ENCODE measurements at regions not wholly inside any gene's neighbourhood (a gene's known extent, or its start where the extent isn't known, plus 50 kb on each side); places are given as distances from the start of the nearest gene placed in this dataset.
"Not testable (repeated sequence)": the region's sequence is repeated elsewhere in the genome, so short reads cannot be mapped to it uniquely, and the experiment has no call there.

DNA sequence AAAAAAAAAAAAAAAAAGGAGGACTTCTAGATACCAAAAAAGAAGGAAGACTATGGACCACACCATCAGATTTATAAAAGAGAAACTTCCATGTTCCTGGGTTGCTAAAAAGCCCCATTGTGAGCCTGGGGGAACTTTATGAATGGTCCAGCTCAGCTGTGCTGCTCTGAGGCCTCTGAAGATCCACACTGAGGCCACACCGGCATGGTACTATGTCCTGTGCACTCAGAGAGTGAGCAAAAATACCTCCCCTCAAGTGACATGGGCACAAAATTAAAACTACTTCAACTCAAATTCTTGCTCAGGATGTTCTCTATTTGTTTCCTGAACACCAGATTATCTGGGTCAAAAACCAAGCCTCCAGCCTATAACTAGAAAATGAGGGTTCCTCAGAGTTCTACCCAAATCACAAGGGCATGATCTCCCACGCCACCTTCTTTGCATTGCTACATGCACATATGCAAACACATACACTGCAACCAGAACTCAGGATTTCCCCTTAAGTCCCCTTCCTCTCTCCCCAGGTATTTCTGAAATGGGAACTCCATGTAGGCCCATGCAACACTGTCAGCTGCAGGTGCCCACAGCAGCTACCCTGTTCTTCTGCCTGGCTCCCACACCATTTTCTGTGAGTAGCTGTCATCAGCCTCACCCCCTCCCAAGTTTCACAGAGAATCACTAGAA, 94.4 kb downstream of the SH3GLB1 start:
- no peak for DNase-seq (ENCODE audit: low read depth, low spot score)
- no TSS peak for BruUV-seq (replicated peaks)
- Histone ChIP-seq H3K9me3 (ENCODE audit: control insufficient read depth, insufficient read depth, low read depth, low read length) (no peaks in the 10 kb centered on the region), H3K4me3 (ENCODE audit: low read depth in 2 of 2, low read length in 2 of 2) (no peak overlapping the region), H3K27me3 (ENCODE audit: control insufficient read depth, insufficient read depth, low read length) (no peaks in the 10 kb centered on the region), H3K4me1 (ENCODE audit: control insufficient read depth, insufficient read depth, low read length) (no peaks in the 10 kb centered on the region), H3K36me3 (ENCODE audit: control insufficient read depth, insufficient read depth, low read length) (no peaks in the 10 kb centered on the region), H3K27ac (ENCODE audit: low read length) (no peak overlapping the region)
- ATAC-seq: peak; percentile 53; the same call in 1 of the 2 replicates
- CTCF ChIA-PET: no interaction called here
- TF ChIP-seq TCF7L2 (IDR thresholded peaks at IDR 0.05; ENCODE audit: low read depth, low read length) (no peak), POLR2AphosphoS5 (IDR thresholded peaks at IDR 0.05; ENCODE audit: low read depth, low read length) (no peak), SIN3A (IDR thresholded peaks at IDR 0.05; ENCODE audit: borderline replicate concordance, insufficient read depth, low read depth, low read length) (no peak)
- TF ChIP-seq, protein P1, sequence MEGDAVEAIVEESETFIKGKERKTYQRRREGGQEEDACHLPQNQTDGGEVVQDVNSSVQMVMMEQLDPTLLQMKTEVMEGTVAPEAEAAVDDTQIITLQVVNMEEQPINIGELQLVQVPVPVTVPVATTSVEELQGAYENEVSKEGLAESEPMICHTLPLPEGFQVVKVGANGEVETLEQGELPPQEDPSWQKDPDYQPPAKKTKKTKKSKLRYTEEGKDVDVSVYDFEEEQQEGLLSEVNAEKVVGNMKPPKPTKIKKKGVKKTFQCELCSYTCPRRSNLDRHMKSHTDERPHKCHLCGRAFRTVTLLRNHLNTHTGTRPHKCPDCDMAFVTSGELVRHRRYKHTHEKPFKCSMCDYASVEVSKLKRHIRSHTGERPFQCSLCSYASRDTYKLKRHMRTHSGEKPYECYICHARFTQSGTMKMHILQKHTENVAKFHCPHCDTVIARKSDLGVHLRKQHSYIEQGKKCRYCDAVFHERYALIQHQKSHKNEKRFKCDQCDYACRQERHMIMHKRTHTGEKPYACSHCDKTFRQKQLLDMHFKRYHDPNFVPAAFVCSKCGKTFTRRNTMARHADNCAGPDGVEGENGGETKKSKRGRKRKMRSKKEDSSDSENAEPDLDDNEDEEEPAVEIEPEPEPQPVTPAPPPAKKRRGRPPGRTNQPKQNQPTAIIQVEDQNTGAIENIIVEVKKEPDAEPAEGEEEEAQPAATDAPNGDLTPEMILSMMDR (IDR thresholded peaks at IDR 0.05): no peak
- TF ChIP-seq, protein P2, sequence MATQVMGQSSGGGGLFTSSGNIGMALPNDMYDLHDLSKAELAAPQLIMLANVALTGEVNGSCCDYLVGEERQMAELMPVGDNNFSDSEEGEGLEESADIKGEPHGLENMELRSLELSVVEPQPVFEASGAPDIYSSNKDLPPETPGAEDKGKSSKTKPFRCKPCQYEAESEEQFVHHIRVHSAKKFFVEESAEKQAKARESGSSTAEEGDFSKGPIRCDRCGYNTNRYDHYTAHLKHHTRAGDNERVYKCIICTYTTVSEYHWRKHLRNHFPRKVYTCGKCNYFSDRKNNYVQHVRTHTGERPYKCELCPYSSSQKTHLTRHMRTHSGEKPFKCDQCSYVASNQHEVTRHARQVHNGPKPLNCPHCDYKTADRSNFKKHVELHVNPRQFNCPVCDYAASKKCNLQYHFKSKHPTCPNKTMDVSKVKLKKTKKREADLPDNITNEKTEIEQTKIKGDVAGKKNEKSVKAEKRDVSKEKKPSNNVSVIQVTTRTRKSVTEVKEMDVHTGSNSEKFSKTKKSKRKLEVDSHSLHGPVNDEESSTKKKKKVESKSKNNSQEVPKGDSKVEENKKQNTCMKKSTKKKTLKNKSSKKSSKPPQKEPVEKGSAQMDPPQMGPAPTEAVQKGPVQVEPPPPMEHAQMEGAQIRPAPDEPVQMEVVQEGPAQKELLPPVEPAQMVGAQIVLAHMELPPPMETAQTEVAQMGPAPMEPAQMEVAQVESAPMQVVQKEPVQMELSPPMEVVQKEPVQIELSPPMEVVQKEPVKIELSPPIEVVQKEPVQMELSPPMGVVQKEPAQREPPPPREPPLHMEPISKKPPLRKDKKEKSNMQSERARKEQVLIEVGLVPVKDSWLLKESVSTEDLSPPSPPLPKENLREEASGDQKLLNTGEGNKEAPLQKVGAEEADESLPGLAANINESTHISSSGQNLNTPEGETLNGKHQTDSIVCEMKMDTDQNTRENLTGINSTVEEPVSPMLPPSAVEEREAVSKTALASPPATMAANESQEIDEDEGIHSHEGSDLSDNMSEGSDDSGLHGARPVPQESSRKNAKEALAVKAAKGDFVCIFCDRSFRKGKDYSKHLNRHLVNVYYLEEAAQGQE (IDR thresholded peaks at IDR 0.05; ENCODE audit: insufficient read depth in 1 of 2, low read depth in 2 of 2, low read length in 1 of 2): no peak
- POLR2A ChIA-PET: no interaction called here
- in situ Hi-C loops (cut with HindIII; ENCODE audit: low pct_unique_long_range_greater_than_20kb, low sequenced_read_pairs): no loop called here
- intact Hi-C loops (cut with micrococcal nuclease; ENCODE audit: unreplicated experiment): no loop called here

DNA sequence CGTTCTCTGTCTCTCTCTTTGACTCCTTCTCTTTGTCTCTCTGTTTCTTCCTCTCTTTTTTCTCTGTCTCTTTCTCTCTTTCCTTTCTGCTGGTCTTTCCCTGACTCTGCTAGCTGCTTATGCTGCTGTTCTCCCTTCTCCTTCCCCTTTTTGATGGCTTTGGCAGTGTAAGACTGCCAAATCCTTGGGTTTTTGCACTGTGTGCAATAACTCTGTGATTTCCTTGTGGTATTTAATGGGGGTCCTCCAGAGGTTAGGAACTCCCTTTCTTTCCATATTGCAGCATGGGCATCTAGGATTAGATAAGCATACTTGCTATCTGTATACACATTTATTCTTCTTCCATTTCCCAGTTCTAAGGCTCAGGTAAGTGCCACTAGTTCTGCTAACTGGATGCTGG, 99.3 kb downstream of the SH3GLB1 start:
- CTCF ChIA-PET; in situ Hi-C loops (cut with HindIII; ENCODE audit: low pct_unique_long_range_greater_than_20kb, low sequenced_read_pairs); BruUV-seq (replicated peaks); intact Hi-C loops (cut with micrococcal nuclease; ENCODE audit: unreplicated experiment); H3K36me3 ChIP-seq (ENCODE audit: control insufficient read depth, insufficient read depth, low read length); H3K27ac ChIP-seq (ENCODE audit: low read length); DNase-seq (ENCODE audit: low read depth, low spot score); H3K9me3 ChIP-seq (ENCODE audit: control insufficient read depth, insufficient read depth, low read depth, low read length); H3K4me3 ChIP-seq (ENCODE audit: low read depth in 2 of 2, low read length in 2 of 2); ATAC-seq; H3K4me1 ChIP-seq (ENCODE audit: control insufficient read depth, insufficient read depth, low read length); H3K27me3 ChIP-seq (ENCODE audit: control insufficient read depth, insufficient read depth, low read length); POLR2A ChIA-PET: not testable (repeated sequence)

DNA sequence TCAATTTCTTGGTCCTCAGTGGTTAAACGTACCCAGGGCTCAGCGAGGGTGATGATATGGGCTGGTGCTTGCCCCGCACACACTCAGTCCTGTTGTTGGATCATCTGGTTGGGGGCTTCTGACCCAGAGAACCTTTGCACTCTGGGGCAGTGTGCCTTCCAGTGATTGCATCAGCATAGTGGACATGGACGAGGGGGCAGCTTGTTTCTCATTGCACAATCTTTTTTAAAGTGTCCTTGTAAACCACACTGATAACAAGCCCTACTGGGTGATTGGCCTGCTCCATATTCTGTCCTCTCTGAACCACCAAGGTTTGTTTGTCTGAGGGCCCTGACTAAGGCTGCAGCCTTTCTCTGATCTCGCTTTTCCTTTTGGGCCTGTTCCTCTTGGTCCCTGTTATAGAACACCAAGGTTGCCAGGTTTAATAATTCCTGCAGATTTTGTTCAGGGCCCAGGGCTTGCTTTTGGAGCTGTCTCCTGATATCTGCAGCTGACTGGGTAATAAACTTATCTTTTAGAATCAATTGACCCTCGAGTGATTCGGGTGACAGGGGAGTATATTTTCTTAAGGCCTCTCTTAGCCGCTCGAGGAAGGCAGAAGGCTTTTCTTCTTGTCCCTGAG, 101.6 kb downstream of the SH3GLB1 start:
- BruUV-seq (replicated peaks): not testable (repeated sequence)

More for the DNA sequence above, 101.6 kb downstream of the SH3GLB1 start:
- ATAC-seq; H3K9me3 ChIP-seq (ENCODE audit: control insufficient read depth, insufficient read depth, low read depth, low read length); H3K27ac ChIP-seq (ENCODE audit: low read length); H3K36me3 ChIP-seq (ENCODE audit: control insufficient read depth, insufficient read depth, low read length); CTCF ChIA-PET; DNase-seq (ENCODE audit: low read depth, low spot score); in situ Hi-C loops (cut with HindIII; ENCODE audit: low pct_unique_long_range_greater_than_20kb, low sequenced_read_pairs); H3K27me3 ChIP-seq (ENCODE audit: control insufficient read depth, insufficient read depth, low read length); intact Hi-C loops (cut with micrococcal nuclease; ENCODE audit: unreplicated experiment); POLR2A ChIA-PET; H3K4me1 ChIP-seq (ENCODE audit: control insufficient read depth, insufficient read depth, low read length); H3K4me3 ChIP-seq (ENCODE audit: low read depth in 2 of 2, low read length in 2 of 2): not testable (repeated sequence)
